ENCODE measurements at regions not wholly inside any gene's neighbourhood (a gene's known extent, or its start where the extent isn't known, plus 50 kb on each side); places are given as distances from the start of the nearest gene placed in this dataset.

- Histone ChIP-seq H3K27me3 (ENCODE audit: low read depth) (peaks cover 49% of the 10 kb centered on the region), H3K9me3 (replicated peaks) (peaks cover 12% of the 10 kb centered on the region), H3K27ac (replicated peaks) (no peak overlapping the region), H3K36me3 (no peaks in the 10 kb centered on the region), H3K4me1 (no peaks in the 10 kb centered on the region), H3K4me3 (no peak overlapping the region)
- no peak for DNase-seq
- intact Hi-C loops (cut with micrococcal nuclease), result no loop called here
- no peak for TF ChIP-seq CTCF (IDR thresholded peaks at IDR 0.05; ENCODE audit: borderline replicate concordance)
These were observed 253.9 kb downstream of the ZNF536 start for GRCh38 chr19:30625947-30626625.

GRCh38 chr19:30622276-30622675 lies 250.1 kb downstream of the ZNF536 start:
- Histone ChIP-seq H3K4me3 (no peak overlapping the region), H3K4me1 (no peaks in the 10 kb centered on the region), H3K9me3 (replicated peaks) (peaks cover 12% of the 10 kb centered on the region), H3K27ac (replicated peaks) (no peak overlapping the region), H3K36me3 (no peaks in the 10 kb centered on the region), H3K27me3 (ENCODE audit: low read depth) (peaks cover 57% of the 10 kb centered on the region)
- intact Hi-C loops (cut with micrococcal nuclease), result no loop called here
- TF ChIP-seq CTCF (IDR thresholded peaks at IDR 0.05; ENCODE audit: borderline replicate concordance), result no peak
- DNase-seq, result no peak

GRCh38 chr19:30621326-30621920 lies 249.2 kb downstream of the ZNF536 start:
- H3K27ac ChIP-seq (replicated peaks), result no peak overlapping the region
- H3K36me3 ChIP-seq, result no peaks in the 10 kb centered on the region
- TF ChIP-seq CTCF (IDR thresholded peaks at IDR 0.05; ENCODE audit: borderline replicate concordance), result no peak
- intact Hi-C loops (cut with micrococcal nuclease), result no loop called here
- H3K4me1 ChIP-seq, result no peaks in the 10 kb centered on the region
- H3K9me3 ChIP-seq (replicated peaks), result peaks cover 12% of the 10 kb centered on the region
- DNase-seq, result no peak
- H3K27me3 ChIP-seq (ENCODE audit: low read depth), result peaks cover 57% of the 10 kb centered on the region
- no peak overlapping the region for H3K4me3 ChIP-seq

GRCh38 chr19:30620354-30620753 lies 248.2 kb downstream of the ZNF536 start:
- H3K27me3 ChIP-seq (ENCODE audit: low read depth), result peaks cover 50% of the 10 kb centered on the region
- H3K27ac ChIP-seq (replicated peaks), result no peak overlapping the region
- no peak for DNase-seq
- no peak for TF ChIP-seq CTCF (IDR thresholded peaks at IDR 0.05; ENCODE audit: borderline replicate concordance)
- H3K4me3 ChIP-seq, result no peak overlapping the region
- no peaks in the 10 kb centered on the region for H3K36me3 ChIP-seq
- intact Hi-C loops (cut with micrococcal nuclease), result no loop called here
- peaks cover 12% of the 10 kb centered on the region for H3K9me3 ChIP-seq (replicated peaks)
- H3K4me1 ChIP-seq, result no peaks in the 10 kb centered on the region

GRCh38 chr19:30609656-30610270 lies 237.6 kb downstream of the ZNF536 start:
- H3K4me1 ChIP-seq, result no peaks in the 10 kb centered on the region
- no peak overlapping the region for H3K4me3 ChIP-seq
- H3K27me3 ChIP-seq (ENCODE audit: low read depth), result peaks cover 10% of the 10 kb centered on the region
- H3K9me3 ChIP-seq (replicated peaks), result no peaks in the 10 kb centered on the region
- no peak overlapping the region for H3K27ac ChIP-seq (replicated peaks)
- no peak for TF ChIP-seq CTCF (IDR thresholded peaks at IDR 0.05; ENCODE audit: borderline replicate concordance)
- no peak for DNase-seq
- intact Hi-C loops (cut with micrococcal nuclease), result no loop called here
- H3K36me3 ChIP-seq, result no peaks in the 10 kb centered on the region

Data from left ventricle myocardium inferior (tissue), 1 donor.